Caco-2 (cell line): ENCODE measurements at regions not wholly inside any gene's neighbourhood (a gene's known extent, or its start where the extent isn't known, plus 50 kb on each side); places are given as distances from the start of the nearest gene placed in this dataset.

ENCODE experiments used
- BruUV-seq: library from RNA; stranded (reverse); fragments of 400-500 nt; replicated peaks from 2 replicates; lab custom pipeline; 2021; lab: Mats Ljungman, UMichigan
- CTCF ChIA-PET: fragments of 300-600 bp; sonication (Branson Sonifier 250); formaldehyde crosslinking; loops from one replicate; lab custom pipeline; 2022; ENCODE audit warnings: antibody characterized with exemption; lab: Charles Lee
- POLR2A ChIA-PET: fragments of 300-600 bp; sonication (Branson Sonifier 250); formaldehyde crosslinking; loops from one replicate; lab custom pipeline; 2022; ENCODE audit warnings: antibody characterized with exemption; lab: Charles Lee
- DNase-seq, 2 experiments: peaks; one replicate each; pipeline versions ENCODE4 v3.0.0 to v3.0.0-alpha.2; 2020 to 2022
- H3K27me3 ChIP-seq: replicated peaks from 2 replicates; pipeline ENCODE4 v1.6.0; 2011; ENCODE audit warnings: low read length; ENCODE audit not compliant: control insufficient read depth, insufficient read depth
- H3K36me3 ChIP-seq: 2 replicates; pipeline ENCODE4 v1.5.1; 2011; ENCODE audit warnings: low read length; ENCODE audit not compliant: control insufficient read depth, insufficient read depth
- H3K4me1 ChIP-seq: fragments of 250-450 bp; sonication (Bioruptor Pico); 2 replicates; pipeline ENCODE4 v1.5.1; 2020; ENCODE audit warnings: mild to moderate bottlenecking
- H3K4me3 ChIP-seq: 2 replicates; pipeline ENCODE4 v1.5.1; 2011; ENCODE audit warnings: low read depth, mild to moderate bottlenecking, control low read depth, low read length
- H3K9me3 ChIP-seq: fragments of 250-450 bp; sonication (Bioruptor Pico); 2 replicates; pipeline ENCODE4 v1.5.1; 2020; ENCODE audit warnings: mild to moderate bottlenecking, moderate library complexity
- H3K27ac Mint-ChIP-seq: one replicate; pipeline ENCODE4 v1.8.0; 2022; ENCODE audit warnings: mixed read lengths; ENCODE audit not compliant: unreplicated experiment
- H3K27me3 Mint-ChIP-seq: one replicate; pipeline ENCODE4 v1.8.0; 2022; ENCODE audit warnings: mixed read lengths; ENCODE audit not compliant: insufficient read depth, unreplicated experiment
- H3K36me3 Mint-ChIP-seq: one replicate; pipeline ENCODE4 v1.8.0; 2022; ENCODE audit warnings: mild to moderate bottlenecking, mixed read lengths; ENCODE audit not compliant: insufficient read depth, unreplicated experiment
- H3K4me1 Mint-ChIP-seq: one replicate; pipeline ENCODE4 v1.8.0; 2022; ENCODE audit warnings: low read depth, mixed read lengths; ENCODE audit not compliant: unreplicated experiment
- H3K4me3 Mint-ChIP-seq: one replicate; pipeline ENCODE4 v1.8.0; 2022; ENCODE audit warnings: mild to moderate bottlenecking, moderate library complexity, mixed read lengths; ENCODE audit not compliant: unreplicated experiment
- H3K9me3 Mint-ChIP-seq: one replicate; pipeline ENCODE4 v1.8.0; 2022; ENCODE audit warnings: mixed read lengths; ENCODE audit not compliant: unreplicated experiment
- intact Hi-C: fragments of 100-400 bp; cut with micrococcal nuclease; formaldehyde crosslinking; loops from one replicate; pipeline ENCODE4 v1.10.0; 2022; ENCODE audit not compliant: unreplicated experiment
- TF ChIP-seq, protein P1 (sequence below), 2 experiments: fragments of 200-600 bp in 1 of 2; IDR thresholded peaks; 1 replicate in 1 of 2; 2 replicates in 1 of 2; pipeline versions ENCODE4 v1.5.1 to v1.8.0; 2011 to 2022; ENCODE audit warnings: antibody characterized with exemption in 1 of 2, control low read depth in 1 of 2, inconsistent platforms in 1 of 2, low read depth in 1 of 2, low read length in 1 of 2, mild to moderate bottlenecking in 1 of 2, moderate library complexity in 1 of 2; ENCODE audit not compliant: insufficient read depth in 1 of 2, severe bottlenecking in 1 of 2, unreplicated experiment in 1 of 2

DNA sequence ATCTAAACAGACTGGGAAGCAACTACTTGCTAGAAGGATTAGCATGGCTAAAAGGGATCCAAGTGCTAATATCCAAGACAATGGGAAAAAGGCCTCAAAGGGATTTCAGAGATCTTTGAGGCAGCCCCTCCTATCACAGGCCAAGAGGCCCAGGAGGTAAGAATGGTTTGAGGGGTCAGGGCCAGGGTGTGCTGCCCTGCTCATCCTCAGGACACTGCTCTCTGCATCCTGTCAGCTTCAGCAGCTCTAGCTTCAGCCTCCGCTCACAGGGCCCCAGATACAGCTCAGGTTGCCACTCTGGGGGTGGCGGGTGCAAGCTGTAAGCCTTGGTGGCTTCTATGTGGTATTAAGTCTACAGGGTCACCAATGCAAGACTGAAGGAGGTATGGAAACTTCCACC is 278.7 kb downstream of the PARP8 start:
- Mint-ChIP-seq H3K36me3 (no peaks in the 10 kb centered on the region), H3K27me3 (no peaks in the 10 kb centered on the region), H3K9me3 (peaks cover 24% of the 10 kb centered on the region), H3K4me3 (no peak overlapping the region), H3K4me1 (no peaks in the 10 kb centered on the region), H3K27ac (no peak overlapping the region)
- BruUV-seq = no TSS peak
- Histone ChIP-seq H3K27me3 (no peaks in the 10 kb centered on the region), H3K4me1 (no peaks in the 10 kb centered on the region), H3K4me3 (no peak overlapping the region), H3K36me3 (no peaks in the 10 kb centered on the region), H3K9me3 (peaks cover 4% of the 10 kb centered on the region; the same call in 1 of the 2 replicates)
- POLR2A ChIA-PET = no interaction called here
- TF ChIP-seq, protein P1, sequence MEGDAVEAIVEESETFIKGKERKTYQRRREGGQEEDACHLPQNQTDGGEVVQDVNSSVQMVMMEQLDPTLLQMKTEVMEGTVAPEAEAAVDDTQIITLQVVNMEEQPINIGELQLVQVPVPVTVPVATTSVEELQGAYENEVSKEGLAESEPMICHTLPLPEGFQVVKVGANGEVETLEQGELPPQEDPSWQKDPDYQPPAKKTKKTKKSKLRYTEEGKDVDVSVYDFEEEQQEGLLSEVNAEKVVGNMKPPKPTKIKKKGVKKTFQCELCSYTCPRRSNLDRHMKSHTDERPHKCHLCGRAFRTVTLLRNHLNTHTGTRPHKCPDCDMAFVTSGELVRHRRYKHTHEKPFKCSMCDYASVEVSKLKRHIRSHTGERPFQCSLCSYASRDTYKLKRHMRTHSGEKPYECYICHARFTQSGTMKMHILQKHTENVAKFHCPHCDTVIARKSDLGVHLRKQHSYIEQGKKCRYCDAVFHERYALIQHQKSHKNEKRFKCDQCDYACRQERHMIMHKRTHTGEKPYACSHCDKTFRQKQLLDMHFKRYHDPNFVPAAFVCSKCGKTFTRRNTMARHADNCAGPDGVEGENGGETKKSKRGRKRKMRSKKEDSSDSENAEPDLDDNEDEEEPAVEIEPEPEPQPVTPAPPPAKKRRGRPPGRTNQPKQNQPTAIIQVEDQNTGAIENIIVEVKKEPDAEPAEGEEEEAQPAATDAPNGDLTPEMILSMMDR (IDR thresholded peaks at IDR 0.05; ENCODE audit: insufficient read depth in 1 of 2, low read depth in 1 of 2, low read length in 1 of 2, severe bottlenecking in 1 of 2, unreplicated experiment in 1 of 2) = no peak
- DNase-seq = no peak
- intact Hi-C loops = no loop called here
- CTCF ChIA-PET = no interaction called here

DNA sequence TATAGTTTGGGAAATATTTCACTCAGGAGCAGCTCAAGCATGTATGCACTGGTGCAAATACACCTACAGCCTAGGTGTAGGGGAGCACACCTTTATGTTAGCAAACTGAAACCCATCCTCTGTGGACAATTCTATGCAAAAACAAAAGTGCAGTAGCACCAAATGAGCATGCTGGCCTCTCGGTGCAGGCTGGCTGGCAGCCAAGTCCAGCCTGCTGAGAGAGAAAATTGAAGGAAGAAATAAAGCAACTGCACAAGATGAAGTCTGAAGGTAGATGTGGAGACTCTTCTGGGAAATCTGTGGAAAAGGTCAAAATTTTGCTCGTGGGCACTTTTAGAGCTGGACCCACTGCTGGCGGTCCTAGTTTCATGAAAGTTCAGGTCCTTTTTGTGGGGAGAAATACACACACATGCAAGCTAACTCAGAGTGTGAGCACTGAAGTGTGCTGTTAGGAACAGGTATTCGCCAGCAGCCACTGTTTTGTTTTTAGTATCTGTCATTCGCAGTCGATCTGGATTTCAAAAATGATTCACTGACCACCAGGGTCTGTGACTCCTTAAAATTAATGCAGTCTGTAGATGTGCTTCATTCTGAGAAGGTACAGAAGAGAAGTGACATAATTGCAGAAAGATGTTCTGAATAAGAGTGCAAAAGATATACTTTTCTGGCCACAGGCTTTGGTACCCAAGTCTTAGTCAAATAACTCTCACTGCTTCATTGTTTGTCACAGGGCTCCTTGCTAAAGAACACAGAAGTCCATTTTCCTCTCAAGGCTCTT is 281.7 kb downstream of the PARP8 start:
- no peaks in the 10 kb centered on the region for H3K9me3 ChIP-seq
- H3K4me3 ChIP-seq = no peak overlapping the region
- Mint-ChIP-seq H3K27me3 (no peaks in the 10 kb centered on the region), H3K36me3 (no peaks in the 10 kb centered on the region), H3K4me3 (no peak overlapping the region), H3K27ac (no peak overlapping the region), H3K9me3 (peaks cover 8% of the 10 kb centered on the region), H3K4me1 (no peaks in the 10 kb centered on the region)
- CTCF ChIA-PET = no interaction called here
- TF ChIP-seq, protein P1 (IDR thresholded peaks at IDR 0.05; ENCODE audit: insufficient read depth in 1 of 2, low read depth in 1 of 2, low read length in 1 of 2, severe bottlenecking in 1 of 2, unreplicated experiment in 1 of 2) = no peak
- H3K4me1 ChIP-seq = no peaks in the 10 kb centered on the region
- intact Hi-C loops = no loop called here
- DNase-seq = no peak
- BruUV-seq = no TSS peak
- no peaks in the 10 kb centered on the region for H3K27me3 ChIP-seq
- no peaks in the 10 kb centered on the region for H3K36me3 ChIP-seq
- POLR2A ChIA-PET = no interaction called here

DNA sequence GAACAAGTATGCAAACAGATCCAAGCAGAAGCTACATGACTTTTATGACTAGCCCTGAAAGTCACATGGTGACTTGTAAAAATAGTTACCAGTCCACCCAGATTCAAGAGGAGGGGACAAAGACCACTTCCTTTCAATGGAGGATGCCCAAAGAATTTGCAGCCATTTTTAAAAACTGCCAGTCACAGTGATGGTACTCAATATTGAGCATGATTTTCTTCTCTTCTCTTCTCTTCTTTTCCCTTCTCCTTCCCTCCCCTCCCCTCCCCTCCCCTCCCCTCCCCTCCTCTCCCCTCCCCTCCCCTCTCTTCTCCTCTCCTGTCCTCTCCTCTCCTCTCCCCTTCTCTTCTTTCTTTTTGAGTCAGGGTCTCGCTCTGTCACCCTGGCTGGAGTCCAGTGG is 286.9 kb downstream of the PARP8 start:
- Histone ChIP-seq H3K4me1 (no peaks in the 10 kb centered on the region), H3K4me3 (no peak overlapping the region), H3K36me3 (no peaks in the 10 kb centered on the region), H3K9me3 (no peaks in the 10 kb centered on the region), H3K27me3 (no peaks in the 10 kb centered on the region)
- Mint-ChIP-seq H3K4me1 (no peaks in the 10 kb centered on the region), H3K4me3 (no peak overlapping the region), H3K9me3 (no peaks in the 10 kb centered on the region), H3K36me3 (no peaks in the 10 kb centered on the region), H3K27ac (no peak overlapping the region), H3K27me3 (no peaks in the 10 kb centered on the region)
- intact Hi-C loops = no loop called here
- TF ChIP-seq, protein P1 (IDR thresholded peaks at IDR 0.05; ENCODE audit: insufficient read depth in 1 of 2, low read depth in 1 of 2, low read length in 1 of 2, severe bottlenecking in 1 of 2, unreplicated experiment in 1 of 2) = no peak
- BruUV-seq = no TSS peak
- POLR2A ChIA-PET = no interaction called here
- CTCF ChIA-PET = no interaction called here
- DNase-seq = no peak
